ENCODE measurements at regions not wholly inside any gene's neighbourhood (a gene's known extent, or its start where the extent isn't known, plus 50 kb on each side); places are given as distances from the start of the nearest gene placed in this dataset.

DNA sequence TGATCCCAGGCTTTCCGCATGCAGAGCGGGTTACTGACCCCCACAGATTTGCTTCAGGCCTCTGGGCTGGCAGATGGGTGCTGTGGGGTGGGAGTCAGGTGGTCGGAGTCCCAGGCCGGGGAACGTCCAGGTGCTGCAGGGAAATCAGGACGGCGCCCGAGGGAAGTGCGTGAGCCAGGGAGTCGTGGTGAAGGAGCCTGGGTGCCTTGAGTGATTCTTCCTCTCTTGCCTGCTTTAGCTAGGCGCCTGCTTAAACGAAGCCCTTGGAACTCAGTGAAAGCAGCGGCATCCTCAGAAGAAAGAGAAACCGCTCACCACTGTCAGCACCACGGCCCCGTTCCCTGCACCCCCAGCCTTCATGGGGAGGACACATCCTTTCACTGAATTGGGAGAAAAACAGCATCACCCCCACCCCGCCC is 455.6 kb downstream of the BRD1 start:
- no peak for TF ChIP-seq EZH2 (IDR thresholded peaks at IDR 0.05; ENCODE audit: insufficient read depth, poor library complexity, severe bottlenecking)
- no peak for TF ChIP-seq EZH2phosphoT487 (IDR thresholded peaks at IDR 0.05; ENCODE audit: insufficient read depth, low read depth)
- 47 to 50% methylated on average over 17 of the region's 17 CpGs for WGBS, 2 experiments (ENCODE audit: low coverage in 1 of 2, low lambda C conversion rate in 2 of 2, missing lambda C conversion rate in 2 of 2)
- H2AFZ ChIP-seq: no peak overlapping the region
- in situ Hi-C loops (cut with MboI): no loop called here
- H3K36me3 ChIP-seq (ENCODE audit: low read depth): no peaks in the 10 kb centered on the region
- DNase-seq: no peak
- H3K4me3 ChIP-seq: no peak overlapping the region
- H3K4me1 ChIP-seq (ENCODE audit: insufficient read depth): no peaks in the 10 kb centered on the region
- H3K9ac ChIP-seq: no peak overlapping the region
- H3K9me2 ChIP-seq (ENCODE audit: insufficient read depth): no peaks in the 10 kb centered on the region
- H3K4me2 ChIP-seq (ENCODE audit: unreplicated experiment): no peak overlapping the region
- H3F3A ChIP-seq (ENCODE audit: insufficient read depth): no peaks in the 10 kb centered on the region
- no peak overlapping the region for H3K27ac ChIP-seq
- H3K27me3 ChIP-seq (replicated peaks; ENCODE audit: insufficient read depth): no peaks in the 10 kb centered on the region
- no peaks in the 10 kb centered on the region for H4K20me1 ChIP-seq (ENCODE audit: insufficient read depth)
- no peaks in the 10 kb centered on the region for H3K79me2 ChIP-seq (ENCODE audit: insufficient read depth)
- H3K9me3 ChIP-seq (ENCODE audit: low read depth): no peaks in the 10 kb centered on the region

DNA sequence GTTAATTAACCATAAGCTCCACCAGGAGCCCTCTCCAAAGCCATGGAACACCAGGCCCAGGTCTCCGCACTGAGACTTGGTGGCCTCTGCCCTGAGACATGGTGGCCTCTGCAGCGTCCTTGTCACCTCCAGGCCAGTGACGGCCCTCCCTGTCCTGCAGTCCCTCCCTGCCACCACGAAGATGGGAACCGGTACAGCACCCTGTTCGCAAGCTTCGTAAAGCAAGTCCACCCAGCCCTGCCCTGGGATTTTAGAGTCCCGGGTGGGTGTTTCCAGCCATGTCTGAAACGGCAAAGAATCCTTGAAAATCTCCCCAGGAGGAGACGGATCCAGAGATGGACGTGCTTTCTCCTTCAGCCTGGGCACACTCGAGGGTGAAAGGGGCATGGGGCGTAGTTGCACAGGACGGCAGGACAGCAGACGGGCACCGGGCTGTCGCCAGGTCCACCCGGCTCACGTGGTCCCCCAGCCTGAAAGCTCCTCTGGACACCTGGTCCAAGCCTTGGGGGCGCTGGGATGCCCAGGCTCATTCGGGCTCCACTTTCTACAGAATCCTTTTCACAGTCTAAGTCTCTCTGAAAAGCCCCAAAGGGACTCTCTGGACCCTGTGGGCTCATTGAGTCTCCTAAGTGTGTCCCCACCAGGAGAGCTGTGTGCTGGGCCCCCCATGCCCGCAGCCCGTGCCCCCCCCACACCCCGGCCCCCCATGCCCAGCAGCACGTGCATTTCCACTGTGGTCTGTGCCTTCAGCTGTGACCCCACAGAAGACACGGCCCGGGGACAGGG is 456.2 kb downstream of the BRD1 start:
- no peak for DNase-seq
- in situ Hi-C loops (cut with MboI): no loop called here
- H3K4me1 ChIP-seq (ENCODE audit: insufficient read depth): no peaks in the 10 kb centered on the region
- no peak overlapping the region for H3K9ac ChIP-seq
- 48% methylated on average over 27 of the region's 27 CpGs for WGBS, 2 experiments (ENCODE audit: low coverage in 1 of 2, low lambda C conversion rate in 2 of 2, missing lambda C conversion rate in 2 of 2)
- H3K4me2 ChIP-seq (ENCODE audit: unreplicated experiment): no peak overlapping the region
- H3K27me3 ChIP-seq (replicated peaks; ENCODE audit: insufficient read depth): no peaks in the 10 kb centered on the region
- no peak overlapping the region for H3K4me3 ChIP-seq
- no peak overlapping the region for H3K27ac ChIP-seq
- no peak overlapping the region for H2AFZ ChIP-seq
- H3K9me3 ChIP-seq (ENCODE audit: low read depth): no peaks in the 10 kb centered on the region
- no peaks in the 10 kb centered on the region for H3F3A ChIP-seq (ENCODE audit: insufficient read depth)
- H3K79me2 ChIP-seq (ENCODE audit: insufficient read depth): no peaks in the 10 kb centered on the region
- TF ChIP-seq EZH2phosphoT487 (IDR thresholded peaks at IDR 0.05; ENCODE audit: insufficient read depth, low read depth) (no peak), EZH2 (IDR thresholded peaks at IDR 0.05; ENCODE audit: insufficient read depth, poor library complexity, severe bottlenecking) (no peak)
- no peaks in the 10 kb centered on the region for H3K9me2 ChIP-seq (ENCODE audit: insufficient read depth)
- no peaks in the 10 kb centered on the region for H3K36me3 ChIP-seq (ENCODE audit: low read depth)
- no peaks in the 10 kb centered on the region for H4K20me1 ChIP-seq (ENCODE audit: insufficient read depth)

DNA sequence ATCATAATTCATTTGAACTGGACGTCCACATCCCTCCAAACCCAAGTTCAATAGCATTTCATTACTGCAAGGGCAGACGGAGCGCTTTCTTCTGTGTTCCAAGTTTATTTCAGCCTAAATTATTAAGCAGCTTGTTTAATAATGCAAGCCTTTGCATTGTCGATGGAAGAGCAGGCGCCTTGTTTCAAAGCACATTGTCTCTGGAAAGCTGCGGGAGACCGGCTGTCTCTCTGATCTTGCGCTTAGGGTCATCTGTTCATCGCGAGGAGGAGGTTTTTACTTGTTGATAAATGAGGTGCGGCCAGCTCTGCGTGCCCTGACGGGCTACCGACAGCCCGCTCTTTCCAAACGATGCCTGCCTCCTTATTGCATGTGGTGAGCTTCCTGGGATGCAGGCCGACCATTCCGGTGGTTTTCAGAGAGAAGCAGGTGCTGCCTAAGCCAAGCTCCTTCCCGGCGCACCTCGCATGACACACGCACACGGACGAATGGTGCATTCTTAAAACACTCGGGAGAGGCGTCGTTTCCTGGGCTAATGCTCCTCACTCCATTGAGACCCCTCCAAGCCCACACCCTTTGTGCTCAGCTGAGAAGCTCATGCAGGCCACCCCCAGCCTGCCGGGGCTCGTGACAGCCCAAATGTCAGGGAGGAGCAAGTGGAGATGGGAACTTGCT is 456.9 kb downstream of the BRD1 start:
- TF ChIP-seq EZH2phosphoT487 (IDR thresholded peaks at IDR 0.05; ENCODE audit: insufficient read depth, low read depth) (no peak), EZH2 (IDR thresholded peaks at IDR 0.05; ENCODE audit: insufficient read depth, poor library complexity, severe bottlenecking) (no peak)
- H3K79me2 ChIP-seq (ENCODE audit: insufficient read depth): no peaks in the 10 kb centered on the region
- no peaks in the 10 kb centered on the region for H3K9me3 ChIP-seq (ENCODE audit: low read depth)
- no peaks in the 10 kb centered on the region for H3K9me2 ChIP-seq (ENCODE audit: insufficient read depth)
- H3K27me3 ChIP-seq (replicated peaks; ENCODE audit: insufficient read depth): no peaks in the 10 kb centered on the region
- no peaks in the 10 kb centered on the region for H3K4me1 ChIP-seq (ENCODE audit: insufficient read depth)
- no peaks in the 10 kb centered on the region for H3F3A ChIP-seq (ENCODE audit: insufficient read depth)
- no peak overlapping the region for H3K9ac ChIP-seq
- no peak overlapping the region for H3K27ac ChIP-seq
- WGBS, 2 experiments (ENCODE audit: low coverage in 1 of 2, low lambda C conversion rate in 2 of 2, missing lambda C conversion rate in 2 of 2): 9% methylated on average over 29 of the region's 29 CpGs
- no peak overlapping the region for H3K4me3 ChIP-seq
- no peak overlapping the region for H3K4me2 ChIP-seq (ENCODE audit: unreplicated experiment)
- H3K36me3 ChIP-seq (ENCODE audit: low read depth): no peaks in the 10 kb centered on the region
- DNase-seq: no peak
- H2AFZ ChIP-seq: no peak overlapping the region
- no peaks in the 10 kb centered on the region for H4K20me1 ChIP-seq (ENCODE audit: insufficient read depth)
- in situ Hi-C loops (cut with MboI): no loop called here

DNA sequence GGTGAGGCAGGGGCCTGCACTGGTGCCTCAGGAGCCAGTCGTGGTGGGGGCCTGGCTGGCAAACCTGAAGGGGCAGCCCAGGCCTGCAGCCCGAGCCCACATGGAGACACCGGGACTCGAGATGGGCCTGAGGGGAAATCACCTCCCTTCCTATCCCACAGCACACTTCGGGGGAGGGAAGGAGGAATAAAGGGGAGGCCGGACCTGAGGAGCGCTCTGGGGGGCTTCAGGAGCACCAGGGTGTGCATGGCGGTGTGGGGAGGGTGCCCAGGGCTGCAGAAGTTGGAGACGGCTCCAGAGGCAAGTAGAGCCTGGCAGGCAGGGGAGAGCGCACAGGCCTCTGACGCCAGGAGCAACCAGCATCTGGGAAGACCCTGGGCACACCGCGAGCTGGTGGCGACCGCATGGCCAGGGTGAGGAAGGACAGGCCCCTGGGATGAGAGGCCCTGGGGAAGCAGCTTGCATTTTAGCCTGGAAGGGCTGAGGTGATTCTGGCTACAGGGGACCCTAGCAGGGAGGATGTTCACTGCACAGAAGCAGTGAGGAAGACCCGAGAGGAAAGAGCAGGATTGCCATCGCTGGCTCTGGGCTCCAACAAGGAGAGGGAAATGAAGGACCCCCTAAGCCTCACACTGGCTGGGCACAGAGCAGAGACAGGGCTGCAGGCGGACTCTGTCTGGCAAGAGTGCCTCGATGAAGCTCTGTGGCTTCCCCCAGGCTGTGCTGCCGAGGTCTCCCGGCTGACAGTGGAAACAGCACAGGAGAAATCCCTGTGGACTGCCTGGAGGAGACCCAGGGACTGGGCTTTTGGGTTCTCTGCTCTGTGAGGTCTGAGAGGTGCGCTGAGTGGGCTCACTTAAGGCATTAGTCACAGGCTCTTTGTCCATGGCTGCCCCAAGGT is 457.7 kb downstream of the BRD1 start:
- H3K79me2 ChIP-seq (ENCODE audit: insufficient read depth): no peaks in the 10 kb centered on the region
- H4K20me1 ChIP-seq (ENCODE audit: insufficient read depth): no peaks in the 10 kb centered on the region
- 23 to 26% methylated on average over 22 of the region's 22 CpGs for WGBS, 2 experiments (ENCODE audit: low coverage in 1 of 2, low lambda C conversion rate in 2 of 2, missing lambda C conversion rate in 2 of 2)
- H3K9ac ChIP-seq: no peak overlapping the region
- DNase-seq: no peak
- no peaks in the 10 kb centered on the region for H3K9me3 ChIP-seq (ENCODE audit: low read depth)
- H2AFZ ChIP-seq: no peak overlapping the region
- H3K9me2 ChIP-seq (ENCODE audit: insufficient read depth): no peaks in the 10 kb centered on the region
- TF ChIP-seq EZH2 (IDR thresholded peaks at IDR 0.05; ENCODE audit: insufficient read depth, poor library complexity, severe bottlenecking): no peak
- TF ChIP-seq EZH2phosphoT487 (IDR thresholded peaks at IDR 0.05; ENCODE audit: insufficient read depth, low read depth): no peak
- no peaks in the 10 kb centered on the region for H3F3A ChIP-seq (ENCODE audit: insufficient read depth)
- no peak overlapping the region for H3K27ac ChIP-seq
- H3K4me1 ChIP-seq (ENCODE audit: insufficient read depth): no peaks in the 10 kb centered on the region
- H3K36me3 ChIP-seq (ENCODE audit: low read depth): no peaks in the 10 kb centered on the region
- in situ Hi-C loops (cut with MboI): no loop called here
- no peak overlapping the region for H3K4me3 ChIP-seq
- H3K4me2 ChIP-seq (ENCODE audit: unreplicated experiment): no peak overlapping the region
- H3K27me3 ChIP-seq (replicated peaks; ENCODE audit: insufficient read depth): no peaks in the 10 kb centered on the region
